ENCODE measurements at regions not wholly inside any gene's neighbourhood (a gene's known extent, or its start where the extent isn't known, plus 50 kb on each side); places are given as distances from the start of the nearest gene placed in this dataset.

- H3K4me3 ChIP-seq (ENCODE audit: low read depth in 2 of 2, low read length in 1 of 2), result no peak overlapping the region
- DNase-seq, result no peak
- H4K20me1 ChIP-seq (ENCODE audit: insufficient read depth), result no peaks in the 10 kb centered on the region
- no peaks in the 10 kb centered on the region for H3K36me3 ChIP-seq (replicated peaks in 1 of 2; ENCODE audit: control insufficient read depth in 1 of 2, insufficient read depth in 2 of 2, low read length in 1 of 2)
- no peak overlapping the region for H3K4me2 ChIP-seq
- no peak overlapping the region for H2AFZ ChIP-seq (ENCODE audit: low read depth)
- H3K4me1 ChIP-seq (ENCODE audit: control insufficient read depth in 1 of 2, insufficient read depth in 2 of 2, low read depth in 1 of 2, low read length in 1 of 2), result no peaks in the 10 kb centered on the region
- no peak overlapping the region for H3K9ac ChIP-seq
- no peaks in the 10 kb centered on the region for H3K79me2 ChIP-seq (ENCODE audit: insufficient read depth)
- TF ChIP-seq TEAD4 (IDR thresholded peaks at IDR 0.05; ENCODE audit: borderline replicate concordance, insufficient read depth) (no peak), RFX5 (IDR thresholded peaks at IDR 0.05; ENCODE audit: low read length) (no peak), MEF2A (IDR thresholded peaks at IDR 0.05; ENCODE audit: borderline replicate concordance, low read depth) (no peak), EZH2phosphoT487 (IDR thresholded peaks at IDR 0.05; ENCODE audit: borderline replicate concordance, low read depth) (no peak), CHD2 (IDR thresholded peaks at IDR 0.05; ENCODE audit: low read length, partially characterized antibody) (no peak), SIN3A (IDR thresholded peaks at IDR 0.05; ENCODE audit: borderline replicate concordance, low read depth, low read length) (no peak), MAX (IDR thresholded peaks at IDR 0.05; ENCODE audit: low read depth) (no peak), NFIC (IDR thresholded peaks at IDR 0.05; ENCODE audit: borderline replicate concordance) (no peak)
- TF ChIP-seq, protein P1, sequence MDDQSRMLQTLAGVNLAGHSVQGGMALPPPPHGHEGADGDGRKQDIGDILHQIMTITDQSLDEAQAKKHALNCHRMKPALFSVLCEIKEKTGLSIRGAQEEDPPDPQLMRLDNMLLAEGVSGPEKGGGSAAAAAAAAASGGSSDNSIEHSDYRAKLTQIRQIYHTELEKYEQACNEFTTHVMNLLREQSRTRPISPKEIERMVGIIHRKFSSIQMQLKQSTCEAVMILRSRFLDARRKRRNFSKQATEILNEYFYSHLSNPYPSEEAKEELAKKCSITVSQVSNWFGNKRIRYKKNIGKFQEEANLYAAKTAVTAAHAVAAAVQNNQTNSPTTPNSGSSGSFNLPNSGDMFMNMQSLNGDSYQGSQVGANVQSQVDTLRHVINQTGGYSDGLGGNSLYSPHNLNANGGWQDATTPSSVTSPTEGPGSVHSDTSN (IDR thresholded peaks at IDR 0.05), result no peak
- peaks cover 50% of the 10 kb centered on the region; the same call in 1 of the 2 replicates for H3K27me3 ChIP-seq (ENCODE audit: insufficient read depth)
- no peak overlapping the region for H3K27ac ChIP-seq (ENCODE audit: low read depth in 2 of 2, low read length in 1 of 2)
- ChIA-PET CTCF (no interaction called here), POLR2A (no interaction called here)
- H3K9me3 ChIP-seq, result no peaks in the 10 kb centered on the region
- H3F3A ChIP-seq (replicated peaks; ENCODE audit: insufficient read depth), result no peaks in the 10 kb centered on the region
- no peaks in the 10 kb centered on the region for H3K9me2 ChIP-seq
- 25% methylated on average over 11 of the region's 35 CpGs for WGBS (ENCODE audit: low lambda C conversion rate)
Observed at GRCh38 chr18:11532758-11533512, 76.5 kb upstream of the SLC35G4 start.

DNA sequence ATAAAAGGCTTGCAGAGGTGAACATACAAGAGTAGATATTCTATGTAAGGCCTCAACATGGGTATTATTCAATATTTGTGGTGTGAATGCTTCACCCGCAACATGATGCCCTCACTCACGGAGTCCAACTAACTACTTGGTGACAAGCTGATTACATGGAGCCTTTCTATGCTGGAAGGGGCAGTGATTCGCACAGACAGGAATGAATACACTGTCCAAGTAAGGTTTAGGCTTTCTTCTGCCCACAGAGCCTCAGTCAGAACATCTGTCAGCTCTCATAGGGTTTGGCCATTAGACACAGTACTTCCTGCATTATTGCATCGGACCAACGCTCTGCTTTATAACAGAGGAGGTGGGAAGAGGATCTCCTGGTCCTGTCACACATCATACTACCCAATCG is 80.3 kb upstream of the SLC35G4 start:
- ChIA-PET POLR2A (no interaction called here), CTCF (interaction anchor here (1.9 to 2.8 kb wide), 2 partner anchors 10 to 25 kb away, joined by 8 to 14 read pairs; no protein-coding TSS in a partner anchor)

More for the DNA sequence above, 80.3 kb upstream of the SLC35G4 start:
- WGBS (ENCODE audit: low lambda C conversion rate), result 6% methylated on average over 6 of the region's 6 CpGs
- no peaks in the 10 kb centered on the region for H3K79me2 ChIP-seq (ENCODE audit: insufficient read depth)
- H3K9me3 ChIP-seq, result no peaks in the 10 kb centered on the region
- no peak for DNase-seq
- H4K20me1 ChIP-seq (ENCODE audit: insufficient read depth), result no peaks in the 10 kb centered on the region
- no peak overlapping the region for H3K27ac ChIP-seq (ENCODE audit: low read depth in 2 of 2, low read length in 1 of 2)
- H3K27me3 ChIP-seq (ENCODE audit: insufficient read depth), result peaks cover 50% of the 10 kb centered on the region; the same call in 1 of the 2 replicates
- no peak overlapping the region for H3K4me2 ChIP-seq
- H3K9ac ChIP-seq, result no peak overlapping the region
- H3K4me1 ChIP-seq (ENCODE audit: control insufficient read depth in 1 of 2, insufficient read depth in 2 of 2, low read depth in 1 of 2, low read length in 1 of 2), result no peaks in the 10 kb centered on the region
- no peaks in the 10 kb centered on the region for H3F3A ChIP-seq (replicated peaks; ENCODE audit: insufficient read depth)
- H3K9me2 ChIP-seq, result no peaks in the 10 kb centered on the region
- H3K4me3 ChIP-seq (ENCODE audit: low read depth in 2 of 2, low read length in 1 of 2), result no peak overlapping the region
- H2AFZ ChIP-seq (ENCODE audit: low read depth), result no peak overlapping the region
- no peaks in the 10 kb centered on the region for H3K36me3 ChIP-seq (replicated peaks in 1 of 2; ENCODE audit: control insufficient read depth in 1 of 2, insufficient read depth in 2 of 2, low read length in 1 of 2)
- TF ChIP-seq RXRA (IDR thresholded peaks at IDR 0.05; ENCODE audit: borderline replicate concordance, low read depth) (no peak), FOSL2 (IDR thresholded peaks at IDR 0.05; ENCODE audit: borderline replicate concordance, low read depth) (no peak), USF1 (IDR thresholded peaks at IDR 0.05; ENCODE audit: borderline replicate concordance, low read depth) (no peak), RAD21 (IDR thresholded peaks at IDR 0.05; ENCODE audit: low read length) (no peak)
